Fibroblast of peridontal ligament (primary cell): ENCODE measurements at regions not wholly inside any gene's neighbourhood (a gene's known extent, or its start where the extent isn't known, plus 50 kb on each side); places are given as distances from the start of the nearest gene placed in this dataset.

Source experiments
- DNase-seq: peaks from one replicate; pipeline ENCODE4 v3.0.0-alpha.2; 2010; ENCODE audit errors: extremely low read depth

DNA sequence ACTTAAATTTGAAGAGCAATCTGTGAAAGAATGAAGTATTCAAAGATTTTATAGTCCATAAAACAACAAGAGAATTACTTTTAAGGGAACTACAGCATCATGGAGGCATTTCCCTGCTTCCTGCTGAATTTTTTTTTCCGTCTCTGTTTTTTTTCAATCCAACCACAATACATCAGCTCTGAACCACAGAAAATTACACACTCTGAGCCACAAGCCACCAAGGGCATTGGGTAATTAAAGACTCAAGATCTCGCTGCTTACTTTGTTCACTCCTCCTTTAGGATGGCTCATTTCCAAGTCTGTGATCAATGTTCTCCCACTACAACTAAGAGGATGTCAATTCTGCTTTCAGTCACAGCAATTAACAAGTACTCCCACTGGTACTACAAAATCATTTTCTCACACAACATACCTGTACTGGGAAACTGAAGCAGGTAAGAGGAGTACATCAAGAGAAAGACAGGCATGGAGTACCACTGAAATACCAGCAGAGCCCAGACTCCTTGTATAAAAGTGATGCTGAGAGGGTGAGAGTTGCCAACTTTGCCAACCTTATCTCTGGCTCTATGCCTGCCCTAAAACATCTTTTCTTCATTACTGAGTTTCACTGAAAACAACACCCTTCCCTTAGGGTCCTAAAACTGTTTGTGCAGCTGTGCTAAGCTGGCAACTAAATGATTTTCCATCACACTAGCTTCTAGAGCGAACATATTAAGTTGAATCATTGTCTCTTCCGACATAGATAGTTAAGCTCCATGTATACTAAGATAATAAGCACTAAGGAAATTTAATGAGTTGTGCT lies 105.8 kb upstream of the MAGEB18 start:
- DNase-seq = peak; percentile 0

DNA sequence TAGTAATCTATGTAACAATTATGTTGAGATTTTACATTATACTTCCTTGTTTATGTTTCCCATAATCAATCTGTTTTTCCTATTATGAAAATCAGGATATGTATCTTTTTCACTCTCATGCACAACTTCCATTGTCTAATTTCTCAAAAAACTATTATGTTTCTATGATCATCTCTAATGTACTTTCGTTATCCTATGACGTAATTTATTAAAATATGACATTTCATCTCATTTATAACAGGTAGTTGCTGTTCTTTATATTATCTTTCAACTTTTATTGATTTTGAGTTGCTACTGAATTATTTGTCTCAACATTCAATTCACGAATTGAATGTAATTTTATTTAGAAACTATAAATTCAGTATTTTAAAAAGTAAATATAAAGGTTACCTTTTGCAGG lies 100.8 kb upstream of the MAGEB18 start:
- no peak for DNase-seq

DNA sequence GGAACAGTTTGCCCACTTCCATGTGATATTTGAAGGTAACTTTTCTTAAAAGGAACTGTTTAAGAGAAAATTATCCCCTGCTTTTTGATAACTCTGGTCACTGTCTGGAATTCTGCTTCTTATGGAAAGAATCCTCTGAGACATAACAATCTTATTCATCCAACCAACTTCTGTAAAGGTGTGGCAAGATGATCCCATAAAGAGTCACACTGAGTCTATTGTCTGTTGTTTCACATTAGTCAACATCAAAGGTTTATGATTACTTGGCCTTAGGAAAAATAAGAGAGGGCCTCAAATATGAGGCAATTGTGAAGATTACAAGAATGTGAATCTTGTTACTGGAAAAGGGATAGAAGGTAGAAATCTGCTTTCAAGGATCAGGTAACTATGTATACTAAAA lies 88.0 kb upstream of the MAGEB18 start:
- DNase-seq = no peak

DNA sequence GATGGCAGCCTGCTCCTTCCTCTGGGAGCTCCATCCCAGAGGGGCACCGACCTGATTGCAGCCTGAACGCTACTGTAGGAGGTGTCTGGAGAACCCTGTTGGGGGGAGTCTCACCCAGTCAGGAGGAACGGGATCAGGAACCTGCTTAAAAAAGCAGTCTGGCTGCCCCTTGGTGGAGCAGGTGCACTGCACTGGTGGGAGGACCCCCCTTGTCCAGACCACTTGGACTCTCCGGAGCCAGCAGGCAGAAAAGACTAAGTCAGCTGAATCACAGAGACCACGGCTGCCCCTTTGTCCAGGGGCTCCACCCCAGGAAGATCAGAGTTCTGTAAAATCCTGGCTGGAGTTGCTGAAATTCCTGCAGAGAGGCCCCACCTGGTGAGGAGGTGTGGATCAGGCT lies 67.3 kb upstream of the MAGEB18 start:
- DNase-seq = no peak

DNA sequence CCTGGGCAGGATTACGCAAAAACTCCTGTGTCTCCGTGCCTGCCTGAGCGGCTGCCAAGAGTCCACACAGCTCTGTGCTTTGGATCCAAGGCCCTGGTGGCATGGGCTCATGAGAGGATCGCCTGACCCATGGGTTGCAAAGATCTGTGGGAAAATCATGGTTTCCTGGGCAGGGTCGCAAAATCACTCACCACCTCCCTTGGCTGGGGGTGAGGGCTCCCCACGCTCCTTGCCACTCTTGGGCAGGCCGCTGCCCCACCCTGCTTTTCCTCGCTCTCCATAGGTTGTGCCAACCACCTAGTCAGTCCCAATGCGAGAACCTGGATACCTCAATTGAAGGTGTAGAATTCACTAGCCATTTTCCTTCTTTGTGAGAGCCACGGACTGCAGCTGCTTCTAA lies 66.5 kb upstream of the MAGEB18 start:
- no peak for DNase-seq

DNA sequence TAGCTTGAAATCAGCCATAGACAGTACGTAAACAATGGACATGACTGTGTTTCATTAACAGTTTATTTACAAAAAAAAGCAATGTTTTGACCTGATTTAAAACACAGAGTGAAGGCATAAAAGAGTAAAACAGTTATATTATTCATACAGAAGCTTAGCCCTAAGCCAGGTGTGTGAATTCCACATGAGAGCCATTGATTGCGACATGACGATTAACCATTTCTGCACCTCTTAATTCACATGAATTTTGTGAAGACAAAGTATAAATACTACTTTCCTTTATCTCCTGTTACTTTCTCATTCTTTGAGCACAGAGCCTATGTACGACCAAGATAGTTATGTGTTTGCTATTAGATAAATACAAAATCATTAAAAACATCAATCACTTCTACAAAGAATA lies 55.0 kb upstream of the MAGEB18 start:
- DNase-seq = no peak
